Testis (tissue), 2 donors: ENCODE measurements at regions not wholly inside any gene's neighbourhood (a gene's known extent, or its start where the extent isn't known, plus 50 kb on each side); places are given as distances from the start of the nearest gene placed in this dataset.
"Not testable (repeated sequence)": the region's sequence is repeated elsewhere in the genome, so short reads cannot be mapped to it uniquely, and the experiment has no call there.

Experiments
- POLR2A ChIP-seq: fragments of 450-650 bp; IDR thresholded peaks from one replicate; pipeline ENCODE4 v1.6.1; 2017; ENCODE audit warnings: antibody characterized with exemption, mild to moderate bottlenecking, moderate library complexity
- TF ChIP-seq, protein P1 (sequence below), 3 experiments: fragments of 450-650 bp in 2 of 3; fragments of 200-600 bp in 1 of 3; sonication (generic) in 1 of 3; IDR thresholded peaks; one replicate each; pipeline ENCODE4 v1.5.1; 2016 to 2019; ENCODE audit warnings: antibody characterized with exemption in 3 of 3, mild to moderate bottlenecking in 2 of 3, moderate library complexity in 1 of 3

DNA sequence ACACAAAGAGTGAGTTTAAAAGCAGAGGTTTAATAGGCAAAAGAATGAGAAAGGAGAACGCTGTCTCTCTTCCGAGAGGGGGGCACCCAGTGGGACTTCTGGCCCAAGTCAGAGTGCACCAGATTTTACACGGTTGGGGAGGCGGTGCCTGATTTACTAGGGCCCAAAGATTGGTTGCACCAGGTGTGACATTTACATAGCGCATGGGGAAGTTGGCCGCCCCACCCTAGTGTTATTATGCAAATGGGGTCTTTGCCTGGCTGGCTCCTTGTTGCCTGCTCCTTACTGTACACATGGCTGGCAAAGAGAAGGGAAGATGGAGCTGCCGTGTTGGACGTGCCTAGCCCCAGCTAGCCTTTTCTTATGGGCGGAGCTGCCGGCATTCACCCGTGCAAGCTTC lies 115.9 kb downstream of the NPIPA5 start:
- TF ChIP-seq, protein P1, sequence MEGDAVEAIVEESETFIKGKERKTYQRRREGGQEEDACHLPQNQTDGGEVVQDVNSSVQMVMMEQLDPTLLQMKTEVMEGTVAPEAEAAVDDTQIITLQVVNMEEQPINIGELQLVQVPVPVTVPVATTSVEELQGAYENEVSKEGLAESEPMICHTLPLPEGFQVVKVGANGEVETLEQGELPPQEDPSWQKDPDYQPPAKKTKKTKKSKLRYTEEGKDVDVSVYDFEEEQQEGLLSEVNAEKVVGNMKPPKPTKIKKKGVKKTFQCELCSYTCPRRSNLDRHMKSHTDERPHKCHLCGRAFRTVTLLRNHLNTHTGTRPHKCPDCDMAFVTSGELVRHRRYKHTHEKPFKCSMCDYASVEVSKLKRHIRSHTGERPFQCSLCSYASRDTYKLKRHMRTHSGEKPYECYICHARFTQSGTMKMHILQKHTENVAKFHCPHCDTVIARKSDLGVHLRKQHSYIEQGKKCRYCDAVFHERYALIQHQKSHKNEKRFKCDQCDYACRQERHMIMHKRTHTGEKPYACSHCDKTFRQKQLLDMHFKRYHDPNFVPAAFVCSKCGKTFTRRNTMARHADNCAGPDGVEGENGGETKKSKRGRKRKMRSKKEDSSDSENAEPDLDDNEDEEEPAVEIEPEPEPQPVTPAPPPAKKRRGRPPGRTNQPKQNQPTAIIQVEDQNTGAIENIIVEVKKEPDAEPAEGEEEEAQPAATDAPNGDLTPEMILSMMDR (IDR thresholded peaks at IDR 0.05): not testable (repeated sequence)
- TF ChIP-seq POLR2A: not testable (repeated sequence)
